C4-2B (cell line): ENCODE measurements at regions not wholly inside any gene's neighbourhood (a gene's known extent, or its start where the extent isn't known, plus 50 kb on each side); places are given as distances from the start of the nearest gene placed in this dataset.

Experiments
- ZFX ChIP-seq: fragments of 450-650 bp; IDR thresholded peaks from 2 replicates; pipeline ENCODE4 v1.6.1; 2017
- TF ChIP-seq, protein P1 (sequence below): fragments of 450-650 bp; conservative IDR thresholded peaks from 2 replicates; pipeline ENCODE4 v1.5.1; 2017; ENCODE audit warnings: mild to moderate bottlenecking

GRCh38 chr3:22582266-22582665 lies 620.9 kb upstream of the UBE2E2 start:
- TF ChIP-seq, protein P1, sequence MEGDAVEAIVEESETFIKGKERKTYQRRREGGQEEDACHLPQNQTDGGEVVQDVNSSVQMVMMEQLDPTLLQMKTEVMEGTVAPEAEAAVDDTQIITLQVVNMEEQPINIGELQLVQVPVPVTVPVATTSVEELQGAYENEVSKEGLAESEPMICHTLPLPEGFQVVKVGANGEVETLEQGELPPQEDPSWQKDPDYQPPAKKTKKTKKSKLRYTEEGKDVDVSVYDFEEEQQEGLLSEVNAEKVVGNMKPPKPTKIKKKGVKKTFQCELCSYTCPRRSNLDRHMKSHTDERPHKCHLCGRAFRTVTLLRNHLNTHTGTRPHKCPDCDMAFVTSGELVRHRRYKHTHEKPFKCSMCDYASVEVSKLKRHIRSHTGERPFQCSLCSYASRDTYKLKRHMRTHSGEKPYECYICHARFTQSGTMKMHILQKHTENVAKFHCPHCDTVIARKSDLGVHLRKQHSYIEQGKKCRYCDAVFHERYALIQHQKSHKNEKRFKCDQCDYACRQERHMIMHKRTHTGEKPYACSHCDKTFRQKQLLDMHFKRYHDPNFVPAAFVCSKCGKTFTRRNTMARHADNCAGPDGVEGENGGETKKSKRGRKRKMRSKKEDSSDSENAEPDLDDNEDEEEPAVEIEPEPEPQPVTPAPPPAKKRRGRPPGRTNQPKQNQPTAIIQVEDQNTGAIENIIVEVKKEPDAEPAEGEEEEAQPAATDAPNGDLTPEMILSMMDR: no peak
- no peak for TF ChIP-seq ZFX
